ENCODE measurements at regions not wholly inside any gene's neighbourhood (a gene's known extent, or its start where the extent isn't known, plus 50 kb on each side); places are given as distances from the start of the nearest gene placed in this dataset.

GRCh38 chr4:129966175-129966574 is 870.2 kb downstream of the C4orf33 start:
- TF ChIP-seq SUZ12 (IDR thresholded peaks at IDR 0.05): no peak
- TF ChIP-seq PKNOX1 (IDR thresholded peaks at IDR 0.05): no peak
- no peak for TF ChIP-seq SP1 (IDR thresholded peaks at IDR 0.05)
- TF ChIP-seq FOXM1 (IDR thresholded peaks at IDR 0.05; ENCODE audit: borderline replicate concordance): no peak
- TF ChIP-seq ARNT (IDR thresholded peaks at IDR 0.05): no peak
- TF ChIP-seq ELF4 (IDR thresholded peaks at IDR 0.05): no peak
- no peak for TF ChIP-seq BHLHE40 (IDR thresholded peaks at IDR 0.05; ENCODE audit: borderline replicate concordance)
- no peak for TF ChIP-seq FOXA1 (IDR thresholded peaks at IDR 0.05)
- no peak for TF ChIP-seq TARDBP (IDR thresholded peaks at IDR 0.05)
- no peak for TF ChIP-seq FOXK2 (IDR thresholded peaks at IDR 0.05)
- TF ChIP-seq HDGF (IDR thresholded peaks at IDR 0.05; ENCODE audit: borderline replicate concordance): no peak
- TF ChIP-seq CTBP1 (IDR thresholded peaks at IDR 0.05; ENCODE audit: borderline replicate concordance): no peak

All from HEK293T (cell line).